GM12872 (cell line): ENCODE measurements at regions not wholly inside any gene's neighbourhood (a gene's known extent, or its start where the extent isn't known, plus 50 kb on each side); places are given as distances from the start of the nearest gene placed in this dataset.

ENCODE experiments used
- TF ChIP-seq, protein P1 (sequence below): IDR thresholded peaks from 3 replicates; pipeline ENCODE4 v1.5.1; 2011; ENCODE audit warnings: low read depth, mild to moderate bottlenecking, low read length, moderate library complexity; ENCODE audit not compliant: insufficient read depth

DNA sequence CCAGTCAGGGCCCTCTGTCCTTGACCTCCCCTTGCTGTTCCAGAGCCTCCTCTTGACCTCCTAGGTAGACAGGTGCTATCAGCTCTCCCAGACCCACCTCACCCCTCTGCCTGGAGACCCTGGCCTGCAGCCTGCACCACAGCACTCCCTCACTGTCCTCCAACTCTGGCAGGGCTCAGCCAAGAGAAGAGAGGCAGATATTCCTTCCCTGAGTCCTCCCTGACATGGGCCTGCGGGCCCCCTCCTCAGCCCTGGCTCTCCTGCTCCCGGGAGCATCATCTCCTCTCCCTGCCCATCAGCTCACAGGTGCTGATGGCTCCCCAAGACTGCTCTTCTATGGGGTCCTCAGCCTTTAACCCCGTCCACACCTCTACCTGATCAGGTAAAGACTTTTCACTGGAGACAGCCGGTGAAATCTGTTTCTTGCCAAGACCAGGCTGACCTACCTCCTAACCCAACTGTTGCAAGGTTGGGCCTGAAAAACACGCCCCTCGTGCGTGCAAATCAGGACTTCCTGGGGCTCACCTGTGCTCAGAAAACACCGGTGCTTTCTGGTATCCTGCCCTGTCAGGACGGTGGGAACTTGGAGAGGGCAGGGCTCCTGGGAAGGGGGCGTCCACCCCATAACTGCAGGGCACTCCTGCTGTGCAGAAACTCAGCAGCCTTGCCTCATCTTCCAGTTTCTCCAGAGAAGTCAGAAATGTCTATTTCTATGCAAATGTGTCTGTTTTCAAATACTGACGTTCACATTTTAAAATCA is 160.7 kb downstream of the SHANK2 start:
- TF ChIP-seq, protein P1, sequence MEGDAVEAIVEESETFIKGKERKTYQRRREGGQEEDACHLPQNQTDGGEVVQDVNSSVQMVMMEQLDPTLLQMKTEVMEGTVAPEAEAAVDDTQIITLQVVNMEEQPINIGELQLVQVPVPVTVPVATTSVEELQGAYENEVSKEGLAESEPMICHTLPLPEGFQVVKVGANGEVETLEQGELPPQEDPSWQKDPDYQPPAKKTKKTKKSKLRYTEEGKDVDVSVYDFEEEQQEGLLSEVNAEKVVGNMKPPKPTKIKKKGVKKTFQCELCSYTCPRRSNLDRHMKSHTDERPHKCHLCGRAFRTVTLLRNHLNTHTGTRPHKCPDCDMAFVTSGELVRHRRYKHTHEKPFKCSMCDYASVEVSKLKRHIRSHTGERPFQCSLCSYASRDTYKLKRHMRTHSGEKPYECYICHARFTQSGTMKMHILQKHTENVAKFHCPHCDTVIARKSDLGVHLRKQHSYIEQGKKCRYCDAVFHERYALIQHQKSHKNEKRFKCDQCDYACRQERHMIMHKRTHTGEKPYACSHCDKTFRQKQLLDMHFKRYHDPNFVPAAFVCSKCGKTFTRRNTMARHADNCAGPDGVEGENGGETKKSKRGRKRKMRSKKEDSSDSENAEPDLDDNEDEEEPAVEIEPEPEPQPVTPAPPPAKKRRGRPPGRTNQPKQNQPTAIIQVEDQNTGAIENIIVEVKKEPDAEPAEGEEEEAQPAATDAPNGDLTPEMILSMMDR, result no peak

DNA sequence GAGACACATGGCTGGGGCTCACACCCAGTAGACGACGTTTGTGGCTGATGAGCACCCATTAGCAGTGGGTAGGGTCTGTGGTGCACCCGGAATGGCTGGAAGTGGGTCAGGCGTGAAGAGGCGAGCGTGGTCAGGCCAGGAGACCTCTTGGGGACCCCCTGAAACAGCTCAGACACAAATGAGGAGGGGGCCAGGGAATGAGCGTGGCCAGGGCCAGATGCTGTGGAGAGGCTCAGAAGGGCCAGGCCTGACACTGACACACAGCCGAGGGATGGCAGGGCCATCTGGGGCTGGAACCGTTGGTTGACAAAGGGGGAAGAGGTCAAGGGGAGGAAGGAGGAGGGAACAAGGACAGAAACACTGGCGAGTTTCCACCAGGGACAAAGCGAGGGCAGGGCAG is 162.8 kb downstream of the SHANK2 start:
- TF ChIP-seq, protein P1, result no peak

DNA sequence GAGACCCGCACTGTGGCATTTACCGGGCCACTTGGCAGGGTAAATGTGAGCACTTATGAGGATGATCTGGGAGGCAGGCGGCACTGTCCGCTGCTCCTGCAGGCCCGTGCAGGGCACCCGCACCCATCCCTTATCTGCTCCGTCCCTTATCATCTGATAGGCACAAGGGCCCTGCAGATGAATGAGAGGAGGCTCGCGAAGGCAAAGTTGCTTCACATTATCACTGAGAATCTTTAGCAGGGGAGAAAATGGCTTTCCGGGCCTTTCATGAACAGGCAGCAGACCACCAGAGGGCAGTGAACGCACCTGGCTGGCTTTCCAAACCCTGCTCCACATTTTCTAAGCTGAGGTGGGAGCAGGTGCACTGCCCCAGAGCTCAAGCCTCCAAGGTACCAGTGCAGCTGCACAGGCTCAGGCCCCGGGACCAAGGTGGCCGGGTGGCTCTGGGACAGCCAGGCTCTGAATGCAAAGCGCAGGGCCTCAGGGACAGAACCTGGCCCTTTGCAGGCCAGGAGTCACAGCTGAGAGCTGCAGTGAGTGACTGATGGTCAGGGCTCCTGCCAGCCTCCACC is 165.6 kb downstream of the SHANK2 start:
- TF ChIP-seq, protein P1, result peak; percentile 73

DNA sequence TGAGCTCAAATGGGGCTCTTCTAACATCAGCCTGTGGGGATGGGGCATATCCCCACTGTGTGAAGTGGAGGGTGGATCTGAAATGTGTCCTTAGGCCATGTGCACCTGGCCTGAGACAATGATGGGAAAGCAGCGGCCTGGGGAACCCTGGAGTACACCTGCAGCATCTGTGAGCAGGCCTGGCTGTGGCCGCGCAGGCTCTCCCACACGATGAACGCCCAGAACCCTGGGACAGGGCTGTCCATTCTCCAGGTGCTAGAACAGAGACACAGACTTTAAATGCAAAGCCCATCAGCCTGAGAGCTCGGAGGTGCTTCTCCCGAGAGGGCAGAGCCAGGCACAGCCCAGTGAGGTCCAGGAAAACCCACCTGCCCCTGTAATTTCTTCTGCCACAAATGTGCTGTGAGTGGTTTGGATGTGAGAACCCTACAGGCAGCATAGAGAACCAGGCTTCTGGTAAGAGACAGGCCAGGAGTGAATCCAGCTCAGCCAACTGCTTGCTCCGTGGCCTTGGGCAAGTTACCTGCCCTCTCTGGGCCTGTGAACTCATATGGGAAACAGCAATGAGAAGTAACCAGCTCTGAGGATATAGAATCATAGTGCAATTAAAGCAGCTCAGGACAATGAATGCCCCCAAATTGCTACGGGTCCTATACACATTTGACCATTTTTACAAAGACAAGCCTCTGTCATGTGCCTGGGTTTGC is 167.9 kb downstream of the SHANK2 start:
- TF ChIP-seq, protein P1, result no peak

DNA sequence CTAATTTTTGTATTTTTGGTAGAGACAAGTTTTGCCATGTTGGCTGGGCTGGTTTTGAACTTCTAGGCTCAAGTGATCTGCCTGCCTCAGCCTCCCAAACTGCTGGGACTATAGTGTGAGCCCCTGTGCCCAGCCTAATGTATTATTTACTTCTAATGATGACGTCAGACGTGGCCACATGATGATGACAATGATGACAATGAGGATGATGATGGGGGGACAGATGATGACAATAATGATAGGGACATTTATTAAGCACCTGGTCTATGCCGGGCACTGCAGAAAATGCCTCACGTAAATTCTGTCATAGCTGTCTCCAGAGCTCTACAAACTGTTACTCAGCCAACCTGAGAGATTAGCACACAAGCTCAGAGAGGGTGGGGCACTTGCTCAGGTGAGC is 169.3 kb downstream of the SHANK2 start:
- TF ChIP-seq, protein P1, result no peak

DNA sequence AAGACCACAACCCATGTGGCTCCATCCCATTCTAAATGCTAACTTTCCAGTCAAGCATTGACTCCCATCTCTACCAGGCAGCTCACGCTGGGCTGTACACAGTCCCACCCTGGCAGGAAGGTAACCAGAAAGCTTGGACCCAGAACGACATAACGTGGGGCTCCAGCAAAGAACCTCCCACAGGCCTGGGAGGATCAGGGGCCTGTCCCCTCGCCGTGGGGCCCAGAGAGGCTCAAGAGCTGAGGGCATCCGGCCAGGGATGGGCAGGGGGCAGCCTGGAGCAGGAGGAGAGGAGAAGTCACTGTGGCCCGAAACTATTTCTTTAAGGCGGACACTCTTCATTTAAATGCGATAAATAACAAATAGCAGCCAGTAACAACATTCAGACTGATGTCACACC is 169.9 kb downstream of the SHANK2 start:
- TF ChIP-seq, protein P1, result no peak

DNA sequence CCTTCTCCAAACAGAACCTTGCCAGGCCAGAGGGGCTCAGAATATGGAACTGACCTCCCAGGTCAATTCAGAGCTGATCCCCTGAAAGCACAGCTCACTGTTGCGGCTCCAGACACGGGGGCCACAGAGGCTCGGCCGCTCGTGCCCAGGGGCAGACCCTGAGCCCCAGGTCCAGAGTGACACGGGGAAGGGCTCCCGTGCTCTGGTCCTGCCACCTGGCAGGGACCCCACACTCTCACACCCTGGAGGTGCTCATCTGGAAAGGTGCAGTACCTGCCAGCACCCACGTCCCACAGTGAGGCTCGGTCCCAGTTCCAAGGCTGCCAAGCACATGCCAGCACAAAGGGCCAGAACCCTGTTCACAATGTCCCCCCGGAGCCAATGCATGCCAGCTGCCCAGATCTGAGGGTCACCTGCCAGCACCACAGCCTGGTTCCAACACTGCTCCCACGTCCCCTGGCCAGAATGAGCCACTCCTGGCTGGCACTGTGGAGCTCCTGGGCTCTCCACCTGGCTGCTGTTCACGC is 170.6 kb downstream of the SHANK2 start:
- TF ChIP-seq, protein P1, result no peak
